NT2/D1 (cell line): ENCODE measurements at regions not wholly inside any gene's neighbourhood (a gene's known extent, or its start where the extent isn't known, plus 50 kb on each side); places are given as distances from the start of the nearest gene placed in this dataset.

Experiments
- SUZ12 ChIP-seq: IDR thresholded peaks from 2 replicates; pipeline ENCODE4 v1.6.1; 2011; ENCODE audit not compliant: insufficient read length, insufficient read depth; ENCODE audit errors: extremely low read depth
- YY1 ChIP-seq: IDR thresholded peaks from 2 replicates; pipeline ENCODE4 v1.6.1; 2011; ENCODE audit not compliant: insufficient read length, insufficient read depth
- ZNF274 ChIP-seq: IDR thresholded peaks from 2 replicates; pipeline ENCODE4 v1.6.1; 2011; ENCODE audit warnings: mild to moderate bottlenecking, low read depth, low read length

DNA sequence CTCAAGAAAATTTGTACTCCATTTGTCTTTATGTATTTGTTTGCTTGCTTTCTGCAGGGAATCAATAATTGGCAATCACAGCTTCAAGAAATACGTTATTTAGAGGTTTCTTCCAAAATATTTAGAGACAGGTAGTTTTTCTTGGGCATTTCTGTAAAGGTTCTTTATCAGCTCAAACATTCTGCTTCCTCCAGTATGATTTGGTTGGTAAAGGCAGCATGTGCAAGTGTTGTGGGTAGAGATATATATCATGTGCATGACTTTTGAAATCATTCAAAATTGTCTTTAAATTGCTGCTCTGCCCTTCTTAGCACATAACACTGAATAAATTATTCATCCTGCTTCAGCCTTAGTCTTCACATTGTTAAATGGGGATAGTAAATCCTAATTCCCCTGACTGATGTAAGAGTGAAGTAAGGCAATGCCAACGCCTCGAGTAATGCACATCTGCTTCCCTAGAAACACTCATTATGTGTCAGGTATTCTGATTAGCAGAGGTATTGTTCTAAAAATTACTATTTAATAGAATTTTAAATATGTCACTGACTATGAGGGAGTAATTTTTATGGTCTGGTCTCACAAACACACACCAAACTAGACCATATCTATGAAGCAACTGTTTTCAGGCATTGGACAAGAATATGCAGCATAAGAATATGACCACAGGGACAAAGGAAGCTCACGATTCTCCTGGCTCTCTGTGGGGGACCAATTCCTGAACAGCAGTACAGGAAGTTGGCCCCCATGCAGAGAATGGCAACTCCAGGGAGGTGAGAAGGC lies 77.3 kb upstream of the AKR1E2 start:
- TF ChIP-seq SUZ12: no peak
- TF ChIP-seq ZNF274: no peak
- TF ChIP-seq YY1: no peak
